CD4-positive, alpha-beta T cell (primary cell): ENCODE measurements at regions not wholly inside any gene's neighbourhood (a gene's known extent, or its start where the extent isn't known, plus 50 kb on each side); places are given as distances from the start of the nearest gene placed in this dataset.

Experiments used
- ATAC-seq: fragments of 200-7000 bp; cut with Tn5 transposase; one replicate; pipeline ENCODE4 v1.10.0; 2022; ENCODE audit warnings: mild to moderate bottlenecking; ENCODE audit not compliant: poor library complexity
- CTCF ChIA-PET: fragments of 350-600 bp; sonication (Branson Sonifier 250); formaldehyde crosslinking; loops from one replicate; lab custom pipeline; 2021; ENCODE audit warnings: antibody characterized with exemption, inconsistent platforms; lab: Charles Lee
- POLR2A ChIA-PET: fragments of 350-600 bp; sonication (Branson Sonifier 250); formaldehyde crosslinking; loops from one replicate; lab custom pipeline; 2021; ENCODE audit warnings: antibody characterized with exemption, inconsistent platforms; lab: Charles Lee
- DNase-seq, 14 experiments: peaks; one replicate each; pipeline ENCODE4 v3.0.0-alpha.2; 2013 to 2020; ENCODE audit warnings: mixed read lengths in 2 of 14
- H3K27ac ChIP-seq, 2 donors: one replicate each; pipeline versions ENCODE4 v1.5.1 to v1.7.0; 2013; ENCODE audit warnings: low read length in 2 of 2, low read depth in 1 of 2, mild to moderate bottlenecking in 1 of 2
- H3K27me3 ChIP-seq, 2 experiments: 1 replicate in 1 of 2; 2 replicates in 1 of 2; pipeline versions ENCODE4 v1.6.1 to v1.7.0; 2013; ENCODE audit warnings: low read length in 2 of 2, control low read depth in 1 of 2, mild to moderate bottlenecking in 1 of 2, moderate library complexity in 1 of 2; ENCODE audit not compliant: insufficient read depth in 2 of 2, control insufficient read depth in 1 of 2
- H3K36me3 ChIP-seq: one replicate; pipeline ENCODE4 v1.6.1; 2013; ENCODE audit warnings: low read length, control low read depth; ENCODE audit not compliant: insufficient read depth
- H3K4me1 ChIP-seq: one replicate; pipeline ENCODE4 v1.6.1; 2013; ENCODE audit warnings: low read length, control low read depth; ENCODE audit not compliant: insufficient read depth
- H3K4me3 ChIP-seq: one replicate; pipeline ENCODE4 v1.5.1; 2013; ENCODE audit warnings: mild to moderate bottlenecking, low read length, moderate library complexity
- H3K9me3 ChIP-seq, 2 experiments: 1 replicate in 1 of 2; 2 replicates in 1 of 2; pipeline versions ENCODE4 v1.6.1 to v1.7.0; 2013; ENCODE audit warnings: low read length in 2 of 2, mild to moderate bottlenecking in 2 of 2, control low read depth in 1 of 2, moderate library complexity in 1 of 2; ENCODE audit not compliant: control insufficient read depth in 1 of 2, insufficient read depth in 1 of 2
- H3K27ac Mint-ChIP-seq: one replicate; pipeline ENCODE4 v1.8.0; 2020; ENCODE audit warnings: mixed read lengths
- H3K27me3 Mint-ChIP-seq: one replicate; pipeline ENCODE4 v1.8.0; 2021; ENCODE audit warnings: mixed read lengths
- H3K36me3 Mint-ChIP-seq: one replicate; pipeline ENCODE4 v1.8.0; 2021; ENCODE audit warnings: low read depth, mixed read lengths
- H3K4me1 Mint-ChIP-seq: one replicate; pipeline ENCODE4 v1.8.0; 2021; ENCODE audit warnings: low read depth, mixed read lengths
- H3K4me3 Mint-ChIP-seq: one replicate; pipeline ENCODE4 v1.8.0; 2020; ENCODE audit warnings: mild to moderate bottlenecking, mixed read lengths
- H3K9me3 Mint-ChIP-seq: one replicate; pipeline ENCODE4 v1.8.0; 2020; ENCODE audit warnings: mixed read lengths
- intact Hi-C, 2 experiments: fragments of 100-400 bp; cut with DNase I in 1 of 2; cut with micrococcal nuclease in 1 of 2; formaldehyde crosslinking; loops; one replicate each; pipeline versions ENCODE4 v1.15.1 to v1.9.0; 2023 to 2025; cut with DNase I, micrococcal nuclease
- TF ChIP-seq, protein P1 (sequence below): fragments of 200-600 bp; IDR thresholded peaks from one replicate; pipeline ENCODE4 v1.8.0; 2022; ENCODE audit warnings: antibody characterized with exemption, mild to moderate bottlenecking

DNA sequence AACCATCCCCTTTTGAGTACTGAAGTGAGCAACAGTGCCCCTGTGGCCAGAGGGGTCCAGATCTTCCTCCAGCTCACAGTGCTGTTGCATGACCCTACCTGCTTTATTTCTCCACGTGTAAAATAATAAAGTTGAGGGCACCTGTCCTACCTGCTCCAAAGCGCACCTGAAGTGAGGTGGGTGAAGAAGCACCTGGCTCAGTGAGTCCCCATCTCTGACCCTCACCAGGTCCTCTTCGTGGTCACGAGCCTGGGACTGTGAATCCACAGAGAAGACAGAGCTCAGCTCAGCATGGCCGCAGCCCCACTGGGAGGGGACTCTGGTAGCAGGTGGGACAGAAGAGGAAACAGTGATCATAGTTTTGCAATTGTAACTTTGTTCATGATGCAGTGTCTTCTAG is 976.7 kb upstream of the TMEM132C start:
- TF ChIP-seq, protein P1, sequence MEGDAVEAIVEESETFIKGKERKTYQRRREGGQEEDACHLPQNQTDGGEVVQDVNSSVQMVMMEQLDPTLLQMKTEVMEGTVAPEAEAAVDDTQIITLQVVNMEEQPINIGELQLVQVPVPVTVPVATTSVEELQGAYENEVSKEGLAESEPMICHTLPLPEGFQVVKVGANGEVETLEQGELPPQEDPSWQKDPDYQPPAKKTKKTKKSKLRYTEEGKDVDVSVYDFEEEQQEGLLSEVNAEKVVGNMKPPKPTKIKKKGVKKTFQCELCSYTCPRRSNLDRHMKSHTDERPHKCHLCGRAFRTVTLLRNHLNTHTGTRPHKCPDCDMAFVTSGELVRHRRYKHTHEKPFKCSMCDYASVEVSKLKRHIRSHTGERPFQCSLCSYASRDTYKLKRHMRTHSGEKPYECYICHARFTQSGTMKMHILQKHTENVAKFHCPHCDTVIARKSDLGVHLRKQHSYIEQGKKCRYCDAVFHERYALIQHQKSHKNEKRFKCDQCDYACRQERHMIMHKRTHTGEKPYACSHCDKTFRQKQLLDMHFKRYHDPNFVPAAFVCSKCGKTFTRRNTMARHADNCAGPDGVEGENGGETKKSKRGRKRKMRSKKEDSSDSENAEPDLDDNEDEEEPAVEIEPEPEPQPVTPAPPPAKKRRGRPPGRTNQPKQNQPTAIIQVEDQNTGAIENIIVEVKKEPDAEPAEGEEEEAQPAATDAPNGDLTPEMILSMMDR = no peak
- no peak overlapping the region for H3K27ac Mint-ChIP-seq
- Histone ChIP-seq H3K27me3 (peaks cover 0 to 3% of the 10 kb centered on the region in 2 experiments), H3K27ac (no peak overlapping the region), H3K4me3 (no peak overlapping the region), H3K36me3 (no peaks in the 10 kb centered on the region), H3K4me1 (no peaks in the 10 kb centered on the region), H3K9me3 (peaks cover 0 to 7% of the 10 kb centered on the region in 2 experiments)
- POLR2A ChIA-PET = no interaction called here
- no peaks in the 10 kb centered on the region for H3K27me3 Mint-ChIP-seq
- H3K4me3 Mint-ChIP-seq = no peak overlapping the region
- no peaks in the 10 kb centered on the region for H3K4me1 Mint-ChIP-seq
- CTCF ChIA-PET = no interaction called here
- ATAC-seq (no peak), DNase-seq (no peak)
- intact Hi-C loops = no loop called here
- H3K36me3 Mint-ChIP-seq = no peaks in the 10 kb centered on the region
- H3K9me3 Mint-ChIP-seq = no peaks in the 10 kb centered on the region

GRCh38 chr12:127292736-127293135 is 974.2 kb upstream of the TMEM132C start:
- Histone ChIP-seq H3K27ac (no peak overlapping the region), H3K4me1 (no peaks in the 10 kb centered on the region), H3K36me3 (no peaks in the 10 kb centered on the region), H3K27me3 (peaks cover 0 to 3% of the 10 kb centered on the region in 2 experiments), H3K9me3 (peaks cover 0 to 7% of the 10 kb centered on the region in 2 experiments), H3K4me3 (no peak overlapping the region)
- Mint-ChIP-seq H3K27ac (no peak overlapping the region), H3K4me3 (no peak overlapping the region), H3K4me1 (no peaks in the 10 kb centered on the region), H3K36me3 (no peaks in the 10 kb centered on the region), H3K9me3 (no peaks in the 10 kb centered on the region), H3K27me3 (no peaks in the 10 kb centered on the region)
- CTCF ChIA-PET = no interaction called here
- POLR2A ChIA-PET = no interaction called here
- TF ChIP-seq, protein P1 = no peak
- intact Hi-C loops = loop anchor here in 1 of 2 experiments (1.0 kb wide), 1 partner anchor 184 kb away; no protein-coding TSS in a partner anchor
- ATAC-seq (no peak), DNase-seq (no peak)

GRCh38 chr12:127293507-127294310 is 973.3 kb upstream of the TMEM132C start:
- H3K4me1 Mint-ChIP-seq = no peaks in the 10 kb centered on the region
- H3K27ac ChIP-seq = no peak overlapping the region
- intact Hi-C loops = loop anchor here in 1 of 2 experiments (1.0 kb wide), 1 partner anchor 185 kb away; no protein-coding TSS in a partner anchor
- H3K4me3 Mint-ChIP-seq = no peak overlapping the region
- ChIA-PET CTCF (no interaction called here), POLR2A (no interaction called here)
- H3K27me3 ChIP-seq = peaks cover 0 to 3% of the 10 kb centered on the region in 2 experiments
- H3K36me3 ChIP-seq = no peaks in the 10 kb centered on the region
- peaks cover 0 to 7% of the 10 kb centered on the region in 2 experiments for H3K9me3 ChIP-seq
- H3K27ac Mint-ChIP-seq = no peak overlapping the region
- DNase-seq (peak in 13 of 14 experiments; percentile 12 to 54 (median 24)), ATAC-seq (peak; percentile 58)
- H3K27me3 Mint-ChIP-seq = no peaks in the 10 kb centered on the region
- H3K4me3 ChIP-seq = no peak overlapping the region
- no peaks in the 10 kb centered on the region for H3K4me1 ChIP-seq
- H3K9me3 Mint-ChIP-seq = no peaks in the 10 kb centered on the region
- TF ChIP-seq, protein P1 = peak; percentile 43
- no peaks in the 10 kb centered on the region for H3K36me3 Mint-ChIP-seq
